Chondrocyte (in vitro differentiated cells): ENCODE measurements at regions not wholly inside any gene's neighbourhood (a gene's known extent, or its start where the extent isn't known, plus 50 kb on each side); places are given as distances from the start of the nearest gene placed in this dataset.

ENCODE experiments used
- DNase-seq: peaks from one replicate; pipeline ENCODE4 v3.0.0; 2021; ENCODE audit warnings: mixed read lengths, low spot score
- H3K27ac Mint-ChIP-seq: one replicate; pipeline ENCODE4 v1.8.0; 2021; ENCODE audit warnings: mild to moderate bottlenecking, moderate library complexity, mixed read lengths; ENCODE audit not compliant: unreplicated experiment
- H3K27me3 Mint-ChIP-seq: 2 replicates; pipeline ENCODE4 v1.8.0; 2021; ENCODE audit warnings: low read depth, mixed read lengths
- H3K36me3 Mint-ChIP-seq: 2 replicates; pipeline ENCODE4 v1.8.0; 2021; ENCODE audit warnings: low read depth, mixed read lengths
- H3K4me1 Mint-ChIP-seq: 2 replicates; pipeline ENCODE4 v1.8.0; 2021; ENCODE audit warnings: low read depth, mild to moderate bottlenecking, mixed read lengths
- H3K4me3 Mint-ChIP-seq: one replicate; pipeline ENCODE4 v1.8.0; 2021; ENCODE audit warnings: mild to moderate bottlenecking, moderate library complexity, mixed read lengths; ENCODE audit not compliant: unreplicated experiment
- H3K9me3 Mint-ChIP-seq: 2 replicates; pipeline ENCODE4 v1.8.0; 2021; ENCODE audit warnings: low read depth, mixed read lengths
- CTCF ChIP-seq: fragments of 200-600 bp; sonication (generic); IDR thresholded peaks from 2 replicates; pipeline ENCODE4 v1.5.0; 2021; ENCODE audit warnings: antibody characterized with exemption, mild to moderate bottlenecking, moderate library complexity

GRCh38 chr5:143878430-143878829, 66.5 kb downstream of the HMHB1 start:
- TF ChIP-seq CTCF = no peak
- Mint-ChIP-seq H3K9me3 (peaks cover 2% of the 10 kb centered on the region), H3K27me3 (no peaks in the 10 kb centered on the region), H3K27ac (no peak overlapping the region), H3K36me3 (no peaks in the 10 kb centered on the region), H3K4me3 (no peak overlapping the region), H3K4me1 (no peaks in the 10 kb centered on the region)
- no peak for DNase-seq

GRCh38 chr5:143879646-143880045, 67.7 kb downstream of the HMHB1 start:
- H3K4me3 Mint-ChIP-seq = no peak overlapping the region
- no peak for DNase-seq
- TF ChIP-seq CTCF = no peak
- no peaks in the 10 kb centered on the region for H3K4me1 Mint-ChIP-seq
- no peaks in the 10 kb centered on the region for H3K36me3 Mint-ChIP-seq
- H3K27ac Mint-ChIP-seq = no peak overlapping the region
- H3K9me3 Mint-ChIP-seq = peaks cover 2% of the 10 kb centered on the region
- H3K27me3 Mint-ChIP-seq = no peaks in the 10 kb centered on the region

- H3K36me3 Mint-ChIP-seq = no peaks in the 10 kb centered on the region
- no peaks in the 10 kb centered on the region for H3K27me3 Mint-ChIP-seq
- H3K9me3 Mint-ChIP-seq = peaks cover 2% of the 10 kb centered on the region
- no peak for DNase-seq
- no peak overlapping the region for H3K4me3 Mint-ChIP-seq
- no peak overlapping the region for H3K27ac Mint-ChIP-seq
- H3K4me1 Mint-ChIP-seq = no peaks in the 10 kb centered on the region
- no peak for TF ChIP-seq CTCF
These were observed 68.2 kb downstream of the HMHB1 start for GRCh38 chr5:143880178-143880577.

GRCh38 chr5:143882520-143882919, 70.6 kb downstream of the HMHB1 start:
- Mint-ChIP-seq H3K4me3 (no peak overlapping the region), H3K4me1 (peaks cover 15% of the 10 kb centered on the region), H3K36me3 (no peaks in the 10 kb centered on the region), H3K9me3 (peaks cover 2% of the 10 kb centered on the region), H3K27ac (no peak overlapping the region), H3K27me3 (no peaks in the 10 kb centered on the region)
- no peak for DNase-seq
- TF ChIP-seq CTCF = no peak

- Mint-ChIP-seq H3K36me3 (no peaks in the 10 kb centered on the region), H3K27ac (no peak overlapping the region), H3K27me3 (no peaks in the 10 kb centered on the region), H3K4me1 (peaks cover 46% of the 10 kb centered on the region), H3K4me3 (no peak overlapping the region), H3K9me3 (peaks cover 2% of the 10 kb centered on the region)
- no peak for DNase-seq
- TF ChIP-seq CTCF = no peak
These were observed 74.1 kb downstream of the HMHB1 start for GRCh38 chr5:143886096-143886495.
